ENCODE measurements at regions not wholly inside any gene's neighbourhood (a gene's known extent, or its start where the extent isn't known, plus 50 kb on each side); places are given as distances from the start of the nearest gene placed in this dataset.

- TF ChIP-seq CTCF (IDR thresholded peaks at IDR 0.05; ENCODE audit: extremely low read depth, insufficient read depth, missing control alignments), result no peak
- no peak for DNase-seq (ENCODE audit: low spot score)
- in situ Hi-C loops (cut with MboI; ENCODE audit: low pct_unique_long_range_greater_than_20kb, low sequenced_read_pairs, unreplicated experiment), result no loop called here
Measured at GRCh38 chr14:29232153-29232552, 465.6 kb downstream of the FOXG1 start.

- no peak for TF ChIP-seq CTCF (IDR thresholded peaks at IDR 0.05; ENCODE audit: extremely low read depth, insufficient read depth, missing control alignments)
- in situ Hi-C loops (cut with MboI; ENCODE audit: low pct_unique_long_range_greater_than_20kb, low sequenced_read_pairs, unreplicated experiment), result no loop called here
- no peak for DNase-seq (ENCODE audit: low spot score)
Measured at GRCh38 chr14:29232711-29233110, 466.1 kb downstream of the FOXG1 start.

GRCh38 chr14:29233188-29233587, 466.6 kb downstream of the FOXG1 start:
- TF ChIP-seq CTCF (IDR thresholded peaks at IDR 0.05; ENCODE audit: extremely low read depth, insufficient read depth, missing control alignments), result no peak

GRCh38 chr14:29235991-29236390, 469.4 kb downstream of the FOXG1 start:
- no peak for TF ChIP-seq CTCF (IDR thresholded peaks at IDR 0.05; ENCODE audit: extremely low read depth, insufficient read depth, missing control alignments)
- in situ Hi-C loops (cut with MboI; ENCODE audit: low pct_unique_long_range_greater_than_20kb, low sequenced_read_pairs, unreplicated experiment), result no loop called here
- DNase-seq (ENCODE audit: low spot score), result no peak

More at GRCh38 chr14:29233188-29233587, 466.6 kb downstream of the FOXG1 start:
- DNase-seq (ENCODE audit: low spot score), result no peak
- in situ Hi-C loops (cut with MboI; ENCODE audit: low pct_unique_long_range_greater_than_20kb, low sequenced_read_pairs, unreplicated experiment), result no loop called here

GRCh38 chr14:29236401-29236800, 469.8 kb downstream of the FOXG1 start:
- in situ Hi-C loops (cut with MboI; ENCODE audit: low pct_unique_long_range_greater_than_20kb, low sequenced_read_pairs, unreplicated experiment), result no loop called here
- no peak for DNase-seq (ENCODE audit: low spot score)
- TF ChIP-seq CTCF (IDR thresholded peaks at IDR 0.05; ENCODE audit: extremely low read depth, insufficient read depth, missing control alignments), result no peak

- TF ChIP-seq CTCF (IDR thresholded peaks at IDR 0.05; ENCODE audit: extremely low read depth, insufficient read depth, missing control alignments), result no peak
- no peak for DNase-seq (ENCODE audit: low spot score)
- in situ Hi-C loops (cut with MboI; ENCODE audit: low pct_unique_long_range_greater_than_20kb, low sequenced_read_pairs, unreplicated experiment), result no loop called here
Measured at GRCh38 chr14:29236848-29237247, 470.3 kb downstream of the FOXG1 start.

GRCh38 chr14:29240066-29240465, 473.5 kb downstream of the FOXG1 start:
- TF ChIP-seq CTCF (IDR thresholded peaks at IDR 0.05; ENCODE audit: extremely low read depth, insufficient read depth, missing control alignments), result no peak
- DNase-seq (ENCODE audit: low spot score), result no peak
- in situ Hi-C loops (cut with MboI; ENCODE audit: low pct_unique_long_range_greater_than_20kb, low sequenced_read_pairs, unreplicated experiment), result no loop called here

All from GM13977 (cell line).